ENCODE measurements at regions not wholly inside any gene's neighbourhood (a gene's known extent, or its start where the extent isn't known, plus 50 kb on each side); places are given as distances from the start of the nearest gene placed in this dataset.

DNA sequence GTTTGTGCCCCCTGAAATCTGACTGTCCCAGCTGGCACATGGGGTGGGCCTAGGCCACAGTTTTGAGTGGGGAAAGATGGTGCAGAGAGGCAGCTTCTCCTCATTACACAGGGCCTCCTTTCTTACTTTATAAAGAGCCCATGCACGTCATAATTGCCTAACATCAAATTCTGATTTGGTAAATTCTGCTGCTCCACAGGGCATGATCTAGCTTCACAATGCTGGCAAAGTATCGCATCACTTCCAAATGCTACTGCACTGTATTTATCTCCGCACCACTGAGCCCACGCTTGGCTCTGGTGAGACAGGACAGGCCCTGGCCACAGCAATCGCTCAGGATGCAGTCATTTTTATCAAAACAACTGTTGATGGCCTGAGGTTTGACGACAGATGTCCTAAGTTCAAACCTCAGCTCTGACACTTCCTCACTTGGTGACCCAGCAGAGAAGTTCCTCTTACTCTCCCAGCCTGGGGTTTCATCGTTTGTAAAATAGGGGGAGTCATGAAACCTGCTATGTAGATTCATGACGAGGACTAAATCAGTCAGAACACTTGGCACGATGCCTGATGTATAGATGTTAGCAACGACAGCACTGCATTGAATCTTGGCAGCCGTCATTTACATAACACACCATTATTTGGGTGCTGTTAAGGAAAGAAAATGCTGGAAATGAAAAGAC is 187.9 kb downstream of the TTLL2 start:
- no peak for DNase-seq

DNA sequence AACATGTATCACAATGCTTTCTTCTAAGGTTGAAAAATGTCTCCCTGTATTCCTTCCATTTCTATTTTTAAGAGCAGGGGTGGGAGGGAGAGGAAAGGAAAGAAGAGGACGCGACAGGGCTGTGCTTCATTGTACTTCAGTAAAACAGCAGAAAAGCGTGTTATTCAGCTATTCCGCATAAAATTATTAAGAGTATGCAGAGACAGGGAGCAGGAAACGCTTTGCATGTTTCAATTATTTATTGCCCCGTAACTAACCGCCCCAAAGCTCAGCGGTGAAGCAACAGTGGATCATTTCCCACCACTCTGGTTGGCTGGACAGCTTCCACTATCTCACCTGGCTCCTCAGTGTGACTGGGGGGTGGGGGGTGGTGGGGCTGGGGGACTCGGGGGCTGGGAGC is 188.9 kb downstream of the TTLL2 start:
- DNase-seq: no peak

DNA sequence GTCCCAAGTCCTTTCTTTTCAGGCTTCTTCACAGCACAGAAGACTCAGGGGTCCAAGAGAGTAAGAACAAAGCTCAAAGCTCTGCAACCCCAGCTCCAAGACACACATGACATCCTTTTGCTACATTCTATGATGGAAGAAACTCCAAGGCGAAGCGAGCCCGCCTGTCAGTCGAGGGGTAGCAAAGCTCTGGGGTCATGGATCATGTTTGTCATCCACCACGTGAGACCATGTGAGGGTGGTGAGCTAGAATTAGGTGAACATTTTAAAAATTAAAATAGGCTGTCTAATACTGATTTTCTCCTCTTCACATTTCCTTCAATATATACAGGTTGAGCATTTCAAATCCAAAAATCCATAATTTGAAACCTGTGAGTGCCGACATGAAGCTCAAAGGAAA is 189.6 kb downstream of the TTLL2 start:
- no peak for DNase-seq

DNA sequence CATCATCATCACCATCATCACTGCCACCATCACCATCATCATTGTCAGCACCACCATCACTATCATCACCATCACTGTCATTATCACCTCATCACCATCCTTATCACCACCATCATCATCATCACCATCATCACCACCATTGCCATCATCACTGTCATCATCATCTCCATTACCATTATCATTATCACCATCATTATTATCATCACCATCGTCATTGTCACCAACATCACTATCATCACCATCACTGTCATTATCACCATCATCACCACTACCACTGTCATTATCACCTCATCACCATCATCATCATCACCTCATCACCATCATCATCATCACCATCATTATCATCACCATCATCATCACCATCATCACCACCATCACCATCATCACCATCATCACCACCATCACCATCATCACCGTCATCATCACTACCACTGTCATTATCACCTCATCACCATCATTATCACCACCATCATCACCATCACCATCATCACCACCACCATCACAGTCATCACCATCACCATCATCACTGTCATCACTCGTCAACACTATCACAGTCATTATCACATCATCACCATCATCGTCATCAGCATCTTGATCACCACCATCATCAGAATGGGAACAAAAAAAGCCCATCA is 191.1 kb downstream of the TTLL2 start:
- no peak for DNase-seq

DNA sequence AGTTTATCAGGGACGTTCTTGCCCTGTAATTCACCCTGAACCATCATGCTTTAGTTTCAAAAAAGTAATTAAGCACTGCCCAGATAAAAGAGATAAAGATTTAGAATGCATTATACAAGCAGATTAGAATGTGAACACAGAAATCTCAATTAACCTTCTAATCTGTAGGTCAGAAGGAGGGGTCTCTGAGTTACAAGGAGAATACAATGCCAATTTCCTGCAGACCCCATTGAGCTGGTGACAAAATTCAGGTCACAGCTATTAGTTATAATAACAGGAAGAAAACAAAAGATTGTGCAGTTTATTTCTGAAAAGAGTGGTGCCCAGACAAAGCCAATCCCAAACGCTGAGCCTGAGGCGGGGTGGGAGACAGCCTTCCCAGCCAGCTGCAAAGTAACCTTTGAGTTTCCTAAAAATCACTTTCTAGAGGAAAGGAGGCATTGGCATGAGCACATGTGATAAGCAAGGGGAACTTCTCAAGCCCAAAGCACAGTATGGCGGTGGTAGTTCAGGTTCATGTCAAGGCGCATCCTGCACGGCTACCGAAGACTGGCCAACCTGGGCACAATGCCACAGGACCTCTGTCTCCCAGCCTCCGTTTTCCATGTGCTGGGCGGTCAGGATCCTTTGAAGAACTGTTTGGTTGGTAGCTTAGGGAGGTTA is 192.5 kb downstream of the TTLL2 start:
- DNase-seq: no peak

DNA sequence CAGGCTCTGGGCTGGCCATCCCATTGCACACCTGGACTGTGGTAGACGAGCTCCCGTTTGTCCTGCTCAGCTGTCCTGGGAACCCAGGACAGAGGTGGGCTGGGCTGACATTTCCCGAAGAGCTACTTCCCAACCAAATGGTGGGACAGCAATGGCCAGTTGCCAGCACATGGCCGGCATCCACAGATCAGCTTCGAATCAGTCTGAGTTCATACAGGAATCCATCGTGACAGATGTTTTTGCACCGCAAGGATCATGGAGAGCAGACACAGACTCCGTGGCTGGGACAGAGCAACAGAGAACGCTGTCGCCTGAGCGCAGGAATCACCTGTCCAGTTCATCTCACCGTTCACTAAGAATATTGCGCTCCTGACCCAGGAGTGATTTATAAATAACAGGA is 198.5 kb downstream of the TTLL2 start:
- DNase-seq: no peak

DNA sequence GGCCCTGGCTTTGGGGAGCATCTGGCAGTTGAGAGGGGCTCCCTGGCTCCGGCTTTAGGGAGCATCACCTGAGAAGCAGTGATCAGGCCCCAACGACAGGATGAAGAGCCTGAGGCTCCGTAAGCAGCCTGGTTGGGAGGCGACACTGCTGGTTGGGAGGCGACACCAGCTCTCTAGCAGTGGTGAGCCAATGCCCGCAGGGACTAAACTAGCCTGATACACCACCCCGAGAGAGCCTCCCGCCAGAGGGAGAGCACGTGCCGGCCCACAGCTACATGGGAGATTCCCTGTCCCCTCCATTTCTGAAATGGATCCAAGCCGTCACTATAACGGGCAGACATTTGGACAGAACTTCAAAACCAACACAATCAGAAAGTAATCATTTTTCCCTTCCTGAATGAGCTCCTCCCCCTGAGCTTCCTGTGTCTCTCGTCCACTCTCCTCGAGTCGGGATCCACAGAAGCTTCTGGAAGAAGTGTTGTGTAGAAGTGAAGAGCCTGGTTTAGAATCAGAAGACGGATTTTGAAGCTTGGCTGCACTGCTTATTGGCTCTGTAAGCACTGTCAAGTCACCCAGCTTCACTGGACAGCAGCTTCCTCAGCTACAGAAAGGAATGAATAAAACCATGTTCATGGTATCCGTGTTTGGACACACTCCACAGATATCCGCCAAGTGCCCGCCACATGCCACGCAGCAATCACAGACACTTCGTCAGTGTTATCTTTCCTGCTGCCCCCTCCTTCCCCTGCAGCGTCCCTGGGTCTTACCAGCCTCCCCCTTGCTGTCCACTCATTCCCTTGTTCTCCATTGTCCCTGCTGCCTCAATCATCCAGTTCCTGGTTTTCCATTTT is 199.6 kb downstream of the TTLL2 start:
- no peak for DNase-seq

DNA sequence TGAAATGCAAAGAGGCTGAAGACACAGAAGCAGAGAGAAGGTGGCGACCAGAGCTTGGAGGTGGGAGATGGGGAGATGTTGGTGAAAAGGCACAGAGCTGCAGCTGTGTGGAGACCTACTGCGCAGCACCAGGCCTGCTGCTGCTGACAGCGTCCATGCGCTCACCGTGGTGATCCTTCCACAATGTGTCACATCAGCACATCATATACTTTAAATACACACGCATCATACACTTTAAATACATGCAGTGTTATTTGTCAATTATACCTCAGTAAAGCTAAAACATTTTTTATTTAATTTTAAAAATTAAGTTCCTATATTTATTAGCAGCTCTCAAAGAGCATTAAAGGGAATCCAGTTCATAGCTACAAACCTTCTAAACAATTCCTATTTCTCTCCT is 200.9 kb downstream of the TTLL2 start:
- no peak for DNase-seq

DNA sequence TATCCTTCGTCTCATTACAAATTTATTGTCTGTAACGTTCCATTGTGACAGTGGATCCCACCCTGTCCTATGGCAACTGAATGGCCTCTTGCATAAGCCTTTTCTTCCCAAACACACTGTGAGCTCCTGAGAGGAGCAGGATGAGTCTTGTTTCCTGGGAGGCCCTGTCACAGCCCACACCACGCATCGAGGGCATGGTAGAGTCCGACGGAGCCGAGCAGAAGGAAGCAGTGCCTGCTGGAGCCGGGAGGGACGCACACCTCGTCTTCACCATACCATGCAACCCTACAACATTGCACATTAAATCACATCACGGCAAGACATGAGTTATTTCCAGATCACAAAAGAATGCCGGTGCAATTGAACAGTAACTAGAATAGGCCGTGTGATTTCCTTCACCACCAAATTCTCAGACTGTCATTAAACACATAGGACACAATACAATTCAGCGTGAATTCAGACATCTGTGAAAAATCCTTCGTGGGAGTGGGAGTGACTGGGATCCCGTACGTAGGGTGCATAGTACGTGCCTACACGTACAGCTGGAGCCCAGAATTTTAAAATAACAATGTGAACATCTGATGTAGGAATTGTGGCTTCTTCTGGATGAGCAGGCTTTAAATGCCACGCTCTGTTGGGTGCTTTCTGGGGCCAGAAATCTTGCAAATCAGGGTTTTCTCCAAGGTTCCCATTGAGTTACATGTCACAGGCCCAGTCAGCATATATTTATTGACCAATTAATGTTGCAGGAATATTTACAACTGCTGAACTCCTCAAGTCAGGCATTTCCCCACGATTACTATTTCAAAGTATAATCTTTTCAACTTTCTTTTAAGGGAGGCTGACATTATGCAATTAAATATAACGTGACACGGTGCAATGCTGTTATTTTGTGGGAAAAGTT is 201.8 kb downstream of the TTLL2 start:
- DNase-seq: no peak

DNA sequence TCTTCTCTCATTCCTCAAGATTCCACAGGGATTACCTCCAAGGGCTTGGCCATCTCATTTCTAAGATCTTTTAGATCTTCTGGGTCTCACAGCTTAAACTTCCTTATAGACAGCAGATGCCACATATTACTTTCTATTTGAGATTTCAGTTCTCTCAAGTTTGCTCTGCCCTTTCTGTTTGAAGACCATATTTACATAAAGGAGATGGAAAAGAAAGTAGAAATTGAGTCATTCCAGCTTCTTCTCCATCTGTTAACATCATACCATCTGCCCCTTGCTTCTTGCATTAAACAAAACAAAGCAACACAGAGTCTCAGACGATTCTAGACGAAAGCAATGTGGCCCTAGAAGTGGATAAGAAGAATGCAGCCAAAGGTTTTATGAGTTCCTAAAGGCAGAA is 203.4 kb downstream of the TTLL2 start:
- no peak for DNase-seq

DNA sequence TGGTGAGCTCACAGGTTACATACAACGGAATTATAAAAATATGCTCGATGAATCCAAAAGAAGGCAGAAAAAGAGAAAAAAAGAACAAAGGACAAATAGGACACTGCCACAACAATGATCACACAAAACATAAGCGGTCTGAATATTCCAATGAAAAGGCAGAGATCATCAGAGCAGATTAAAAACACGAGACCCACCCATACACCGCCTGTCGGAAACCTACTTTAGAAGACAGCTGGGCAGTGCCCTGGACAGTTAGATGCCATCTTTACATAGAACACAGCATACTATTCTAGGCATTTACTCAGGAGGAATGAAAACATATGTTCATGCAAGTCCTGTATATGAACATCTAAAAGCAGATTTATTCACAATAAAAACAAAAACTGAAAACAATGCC is 204.1 kb downstream of the TTLL2 start:
- no peak for DNase-seq

DNA sequence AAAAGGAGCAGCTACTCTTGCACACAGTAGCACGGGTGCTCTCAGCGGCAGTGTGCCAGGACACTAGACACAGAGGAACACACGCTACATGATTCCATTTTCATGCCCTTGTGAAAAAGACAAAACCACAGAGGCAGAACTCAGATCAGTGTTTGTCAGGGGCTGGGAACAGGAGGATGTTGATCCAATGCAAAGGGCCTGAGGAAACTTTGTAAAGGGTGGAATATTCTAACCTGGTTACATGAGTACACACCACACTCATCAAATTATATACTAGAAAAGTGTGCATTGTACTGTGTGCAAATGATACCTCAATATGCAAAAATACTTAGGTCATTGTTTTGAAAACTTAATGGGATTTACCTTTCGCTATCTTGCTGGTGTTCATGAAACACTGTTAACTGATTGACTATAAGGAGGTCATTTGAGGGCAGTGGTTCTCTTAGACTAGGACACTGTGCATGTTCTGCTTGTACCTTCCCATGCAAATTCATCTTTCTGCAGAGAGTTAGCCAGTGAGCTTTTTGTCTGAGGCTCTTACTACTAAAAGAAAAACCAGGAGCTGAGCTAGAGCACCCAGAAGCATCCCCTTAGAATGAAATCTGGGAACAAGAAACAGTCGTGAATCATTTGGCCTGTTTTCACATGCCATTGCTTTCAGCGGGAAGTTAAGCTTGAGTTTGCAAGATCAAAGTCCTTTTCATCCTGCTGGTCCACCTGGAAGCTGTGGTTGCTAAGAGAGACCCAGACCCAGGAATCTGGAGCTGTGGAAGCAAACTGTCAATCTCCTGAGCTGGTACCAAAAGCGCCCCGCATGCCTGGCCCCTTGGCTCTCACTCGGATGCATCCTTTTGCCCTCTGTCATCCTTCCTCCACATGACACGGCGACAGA is 204.8 kb downstream of the TTLL2 start:
- DNase-seq: no peak

DNA sequence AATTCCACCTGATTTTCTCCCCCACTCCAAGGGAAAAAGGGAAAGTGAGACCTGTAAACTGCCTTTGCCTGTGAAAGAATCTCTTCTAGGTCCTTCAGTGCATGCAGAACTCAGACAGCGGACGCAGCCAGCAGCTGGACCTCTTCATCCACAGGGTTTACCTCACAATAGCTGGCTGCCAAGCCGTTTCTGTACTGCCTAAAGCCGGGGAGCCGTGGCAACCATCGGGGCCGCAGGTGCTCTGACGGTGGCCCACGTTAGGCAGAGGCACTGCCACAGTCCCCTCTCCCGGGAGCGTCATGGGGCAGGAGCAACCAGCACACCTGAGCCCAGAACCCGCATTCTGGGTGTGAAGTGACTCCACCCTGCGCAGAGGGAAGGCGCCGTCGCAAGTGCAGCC is 206.1 kb downstream of the TTLL2 start:
- DNase-seq: no peak

DNA sequence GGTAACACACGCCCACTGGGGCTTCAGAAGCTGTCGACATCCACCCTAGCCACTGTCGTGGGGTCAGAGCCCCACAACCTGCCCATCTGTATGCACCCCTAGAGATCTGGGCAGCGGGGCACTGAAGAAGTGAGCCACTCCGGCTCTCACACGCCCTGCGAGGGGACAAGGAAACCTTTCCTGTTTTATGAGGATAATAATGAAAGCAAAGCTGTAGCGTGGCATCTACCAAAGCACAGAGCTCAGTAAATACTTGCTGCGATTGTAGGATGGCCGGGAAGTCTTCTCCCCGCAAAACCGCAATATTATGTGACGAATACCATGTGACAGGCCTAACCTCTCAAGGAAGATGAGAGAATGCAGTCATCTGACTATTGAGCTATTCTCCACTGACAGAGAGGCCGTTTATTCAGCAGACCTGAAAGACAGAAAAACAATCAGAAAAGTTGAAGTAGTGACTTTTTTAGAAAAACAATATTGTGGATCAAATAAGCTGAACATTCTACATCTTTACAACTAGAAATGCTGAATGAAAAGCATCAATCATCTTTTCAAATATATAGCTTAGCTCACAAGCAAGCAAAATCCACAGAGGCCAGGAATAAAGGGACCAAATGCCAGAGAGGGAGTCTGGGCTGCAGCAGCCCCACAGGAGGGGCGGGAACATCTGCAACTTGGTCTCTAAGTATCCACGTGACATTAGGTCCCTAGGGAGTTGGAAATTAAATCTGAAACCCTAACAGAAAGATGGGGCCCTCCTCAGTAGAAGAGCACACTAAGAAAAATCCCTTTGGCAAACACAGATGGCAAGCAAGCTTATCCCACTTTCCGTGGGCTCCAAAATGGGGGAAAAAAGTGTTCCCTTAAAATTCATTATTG is 207.8 kb downstream of the TTLL2 start:
- no peak for DNase-seq

DNA sequence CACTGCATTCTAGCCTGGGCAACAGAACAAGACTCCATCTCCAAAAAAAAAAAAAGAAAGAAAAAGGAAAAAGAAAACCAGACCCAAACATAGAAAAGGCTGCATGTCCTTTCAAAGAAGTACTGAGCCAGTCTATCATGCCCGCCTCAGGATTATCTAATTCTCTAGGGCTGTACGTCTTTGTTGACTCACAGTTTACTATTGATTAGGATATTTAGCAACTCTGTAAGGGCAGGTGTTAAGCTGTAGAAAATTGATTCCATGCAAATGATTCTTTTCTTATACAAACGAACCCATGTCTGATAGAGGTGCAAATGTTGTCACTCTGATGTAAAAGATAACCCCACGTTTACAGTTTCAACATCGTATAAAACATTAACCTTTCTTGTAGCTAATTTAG is 209.0 kb downstream of the TTLL2 start:
- no peak for DNase-seq

DNA sequence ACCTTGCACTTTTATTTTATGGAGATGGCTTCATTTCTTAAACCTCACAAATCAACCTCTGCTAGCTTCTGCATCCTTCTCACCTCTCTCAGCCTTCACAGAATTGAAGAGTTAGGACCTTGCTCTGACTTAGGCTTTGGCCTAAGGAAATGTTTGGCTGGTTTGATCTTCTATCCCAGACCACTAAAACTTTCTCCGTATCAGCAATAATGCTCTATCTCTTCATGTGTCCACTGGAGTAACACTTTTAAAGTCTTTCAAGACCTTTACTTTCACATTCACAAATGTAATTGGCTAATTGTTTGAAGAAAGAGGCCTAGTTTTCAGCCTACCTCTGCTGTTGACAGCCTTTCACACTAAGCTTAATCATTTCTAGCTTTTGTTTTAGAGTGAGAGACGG is 212.9 kb downstream of the TTLL2 start:
- DNase-seq: no peak

DNA sequence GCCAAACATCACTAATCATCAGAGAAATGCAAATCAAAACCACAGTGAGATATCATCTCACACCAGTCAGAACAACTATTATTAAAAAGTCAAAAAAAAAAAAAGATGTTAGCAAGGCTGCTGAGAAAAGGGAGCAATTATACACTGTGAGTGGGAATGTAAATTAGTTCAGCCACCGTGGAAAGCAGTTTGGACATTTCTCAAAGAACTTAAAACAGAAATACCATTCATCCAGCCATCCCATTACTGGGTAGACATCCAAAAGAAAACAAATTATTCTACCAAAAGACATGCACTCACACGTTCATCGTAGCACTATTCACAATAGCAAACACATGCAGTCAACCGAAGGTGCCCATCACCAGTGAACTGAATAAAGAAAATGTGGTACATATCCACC is 213.9 kb downstream of the TTLL2 start:
- DNase-seq: no peak

DNA sequence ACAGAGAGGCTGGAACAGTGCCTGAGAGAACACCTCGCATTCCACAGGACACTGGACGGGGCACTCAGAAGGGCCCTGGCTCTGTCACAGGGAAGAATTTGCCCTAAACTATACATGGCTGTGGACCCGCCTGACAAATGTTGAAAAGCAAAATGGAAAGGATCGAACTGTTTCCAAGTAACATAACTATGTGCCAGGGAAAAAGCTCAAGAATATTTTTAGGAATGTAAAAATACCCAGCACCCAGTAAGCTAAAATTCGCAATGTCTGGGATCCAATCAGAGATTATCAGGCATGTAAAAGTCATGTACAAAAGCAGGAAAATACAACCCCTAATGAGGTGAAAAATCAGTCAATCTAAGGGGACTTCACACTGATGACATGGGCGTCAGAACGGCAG is 215.9 kb downstream of the TTLL2 start:
- DNase-seq: no peak

DNA sequence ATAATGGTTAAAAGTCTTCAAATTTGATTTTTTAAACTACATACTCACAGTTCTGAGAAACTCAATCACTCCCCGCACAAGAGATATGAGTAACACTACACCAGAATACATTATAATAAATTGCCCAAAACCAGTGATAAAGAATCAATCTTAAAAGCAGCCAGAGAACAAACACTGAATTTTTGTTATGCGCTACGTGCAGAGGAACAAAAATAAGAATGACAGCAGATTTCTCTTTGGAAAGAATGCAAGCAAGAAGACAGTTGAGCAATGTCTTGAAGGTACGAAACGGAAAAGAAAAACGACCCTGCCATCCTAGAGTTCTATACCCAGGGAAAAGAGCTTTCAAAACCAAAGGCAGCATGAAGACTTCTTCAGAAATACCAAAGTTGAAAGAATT is 216.7 kb downstream of the TTLL2 start:
- DNase-seq: no peak
